HG03108 (cell line): ENCODE measurements at regions not wholly inside any gene's neighbourhood (a gene's known extent, or its start where the extent isn't known, plus 50 kb on each side); places are given as distances from the start of the nearest gene placed in this dataset.

Experiments
- ATAC-seq: cut with Tn5 transposase; IDR thresholded peaks from one replicate; pipeline ENCODE4 v1.9.1; 2021; ENCODE audit warnings: moderate library complexity; ENCODE audit not compliant: unreplicated experiment

DNA sequence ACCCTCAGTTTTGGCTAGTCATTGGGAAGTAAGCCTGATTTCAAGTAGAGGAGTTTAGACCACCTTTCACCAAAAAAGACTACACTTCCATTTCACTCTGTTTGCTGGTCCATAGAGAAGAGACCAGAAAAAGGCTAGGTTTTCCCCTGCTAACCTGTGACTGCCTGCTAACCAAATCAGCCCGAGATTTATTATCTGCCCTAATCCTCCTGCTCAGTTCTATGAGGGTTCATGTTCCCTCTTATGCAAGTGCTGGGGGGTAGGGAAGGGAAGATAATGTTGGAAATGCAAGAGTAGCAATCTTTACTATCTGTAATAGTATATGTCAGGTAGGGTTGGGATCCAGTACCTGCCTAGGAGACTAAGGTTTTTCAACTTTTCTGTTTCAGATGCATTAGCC, 51.6 kb upstream of the CCNG1 start:
- no peak for ATAC-seq

DNA sequence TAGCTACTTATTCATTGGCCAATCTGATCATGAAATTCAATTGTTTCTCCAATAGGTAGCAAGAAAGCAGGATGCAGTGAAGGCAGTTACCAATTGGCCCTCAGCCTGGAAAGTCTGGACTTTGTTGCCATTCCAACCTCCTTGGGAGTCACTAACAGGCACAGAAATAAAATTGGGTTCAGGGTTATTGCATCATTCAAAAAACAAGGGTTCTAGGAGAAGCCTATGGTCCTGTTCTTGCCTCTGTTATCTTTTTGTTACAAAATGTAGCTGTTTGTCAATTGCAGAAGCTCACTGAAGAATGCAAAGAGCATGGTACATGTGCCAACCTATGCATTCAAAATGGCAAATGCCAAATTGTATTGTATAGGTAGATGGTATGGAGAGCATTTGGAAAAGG, 51.0 kb upstream of the CCNG1 start:
- no peak for ATAC-seq

DNA sequence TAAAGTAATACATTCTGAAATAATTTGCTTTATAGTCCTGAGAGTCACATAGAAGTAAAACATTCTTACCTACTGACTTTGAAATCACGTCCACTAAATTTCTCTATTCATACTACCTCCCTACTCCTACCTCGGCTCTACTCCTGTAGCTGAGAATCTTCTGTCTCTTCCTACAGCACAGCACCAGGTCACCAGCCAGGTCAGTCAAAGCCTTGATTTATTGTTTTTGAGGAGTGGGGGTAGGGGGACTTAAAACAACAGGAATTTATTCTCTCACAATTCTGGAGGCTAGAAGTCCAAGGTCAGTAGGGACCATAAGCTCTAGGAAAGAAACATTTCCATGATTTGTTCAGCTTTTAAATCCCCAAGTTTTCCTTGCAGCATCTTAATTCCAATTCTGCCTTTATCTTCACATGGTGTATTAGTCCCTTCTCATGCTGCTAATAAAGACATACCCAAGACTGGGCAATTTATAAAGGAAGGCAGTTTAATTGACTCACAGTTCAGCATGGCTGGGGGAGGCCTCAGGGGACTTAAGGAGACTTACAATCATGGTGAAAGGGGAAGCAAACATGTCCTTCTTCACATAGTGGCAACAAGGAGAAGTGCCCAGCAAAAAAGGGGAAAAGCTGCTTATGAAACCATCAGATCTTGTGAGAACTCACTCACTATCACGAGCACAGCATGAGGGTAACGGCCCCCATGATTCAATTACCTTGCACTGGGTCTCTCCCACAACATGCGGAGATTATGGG, 49.6 kb upstream of the CCNG1 start:
- ATAC-seq: no peak
